ENCODE measurements at regions not wholly inside any gene's neighbourhood (a gene's known extent, or its start where the extent isn't known, plus 50 kb on each side); places are given as distances from the start of the nearest gene placed in this dataset.

DNA sequence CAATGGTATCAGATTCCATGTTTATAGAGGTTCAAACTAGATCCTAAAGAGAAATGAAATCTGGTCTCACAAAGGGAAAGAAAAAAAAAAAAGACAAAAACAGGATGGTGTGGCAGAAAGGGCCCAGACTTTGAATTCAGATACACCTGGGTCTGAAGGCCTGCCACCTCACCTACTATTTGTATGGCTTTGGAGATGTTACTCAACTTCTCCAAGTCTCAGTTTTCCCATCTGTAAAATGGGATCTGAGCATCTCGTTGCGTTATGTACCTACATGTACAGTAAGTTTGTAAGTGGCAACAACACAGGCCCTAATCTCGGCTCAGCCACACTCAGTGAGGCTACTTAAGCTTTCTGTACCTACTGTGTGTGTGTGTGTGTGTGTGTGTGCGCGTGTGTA is 147.5 kb upstream of the FGGY start:
- TF ChIP-seq POLR2AphosphoS5 (IDR thresholded peaks at IDR 0.05): no peak
- TF ChIP-seq, protein P1, sequence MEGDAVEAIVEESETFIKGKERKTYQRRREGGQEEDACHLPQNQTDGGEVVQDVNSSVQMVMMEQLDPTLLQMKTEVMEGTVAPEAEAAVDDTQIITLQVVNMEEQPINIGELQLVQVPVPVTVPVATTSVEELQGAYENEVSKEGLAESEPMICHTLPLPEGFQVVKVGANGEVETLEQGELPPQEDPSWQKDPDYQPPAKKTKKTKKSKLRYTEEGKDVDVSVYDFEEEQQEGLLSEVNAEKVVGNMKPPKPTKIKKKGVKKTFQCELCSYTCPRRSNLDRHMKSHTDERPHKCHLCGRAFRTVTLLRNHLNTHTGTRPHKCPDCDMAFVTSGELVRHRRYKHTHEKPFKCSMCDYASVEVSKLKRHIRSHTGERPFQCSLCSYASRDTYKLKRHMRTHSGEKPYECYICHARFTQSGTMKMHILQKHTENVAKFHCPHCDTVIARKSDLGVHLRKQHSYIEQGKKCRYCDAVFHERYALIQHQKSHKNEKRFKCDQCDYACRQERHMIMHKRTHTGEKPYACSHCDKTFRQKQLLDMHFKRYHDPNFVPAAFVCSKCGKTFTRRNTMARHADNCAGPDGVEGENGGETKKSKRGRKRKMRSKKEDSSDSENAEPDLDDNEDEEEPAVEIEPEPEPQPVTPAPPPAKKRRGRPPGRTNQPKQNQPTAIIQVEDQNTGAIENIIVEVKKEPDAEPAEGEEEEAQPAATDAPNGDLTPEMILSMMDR (IDR thresholded peaks at IDR 0.05 in 8 of 11, conservative IDR thresholded peaks at IDR 0.05 in 3 of 11): no peak
- no peak for TF ChIP-seq POLR2A (IDR thresholded peaks at IDR 0.05)

Data from spleen (tissue), 7 donors.